Left lung (tissue), 4 donors: ENCODE measurements at regions not wholly inside any gene's neighbourhood (a gene's known extent, or its start where the extent isn't known, plus 50 kb on each side); places are given as distances from the start of the nearest gene placed in this dataset.

Source experiments
- ATAC-seq: fragments of 200-7000 bp; cut with Tn5 transposase; one replicate; pipeline ENCODE4 v1.9.1; 2020; ENCODE audit warnings: moderate library complexity
- DNase-seq, 4 donors: peaks; one replicate each; pipeline ENCODE4 v3.0.0-alpha.2; 2013 to 2020
- H3K27ac ChIP-seq, 2 donors: fragments of 200-600 bp; sonication (generic) in 1 of 2; one replicate each; pipeline versions ENCODE4 v1.5.0 to v1.8.0; 2020 to 2021
- H3K27me3 ChIP-seq, 2 donors: fragments of 200-600 bp; sonication (generic) in 1 of 2; one replicate each; pipeline versions ENCODE4 v1.5.0 to v1.8.0; 2020 to 2021
- H3K36me3 ChIP-seq, 2 donors: fragments of 200-600 bp; sonication (generic) in 1 of 2; one replicate each; pipeline versions ENCODE4 v1.5.0 to v1.8.0; 2020 to 2021
- H3K4me1 ChIP-seq, 2 donors: fragments of 200-600 bp; one replicate each; pipeline ENCODE4 v1.8.0; 2021
- H3K4me3 ChIP-seq, 2 donors: fragments of 200-600 bp; sonication (generic) in 1 of 2; one replicate each; pipeline versions ENCODE4 v1.5.0 to v1.8.0; 2020 to 2021; ENCODE audit warnings: mild to moderate bottlenecking in 1 of 2
- H3K9me3 ChIP-seq, 2 donors: fragments of 200-600 bp; sonication (generic) in 1 of 2; one replicate each; pipeline versions ENCODE4 v1.5.0 to v1.8.0; 2020 to 2021
- CTCF ChIP-seq, 2 donors: fragments of 200-600 bp; sonication (generic) in 1 of 2; IDR thresholded peaks; one replicate each; pipeline versions ENCODE4 v1.5.0 to v1.8.0; 2021; ENCODE audit warnings: antibody characterized with exemption in 2 of 2
- intact Hi-C, 2 donors: fragments of 100-400 bp; cut with DNase I; formaldehyde crosslinking; loops; one replicate each; pipeline versions ENCODE4 v1.11.2 to v1.14.2; 2022
- donor health status: DM: no; HTN: yes; CAD: no.
- donor health status: DM: no; HTN: no; CAD: no.

- Histone ChIP-seq H3K27me3 (no peaks in the 10 kb centered on the region), H3K9me3 (no peaks in the 10 kb centered on the region), H3K4me3 (no peak overlapping the region), H3K36me3 (no peaks in the 10 kb centered on the region), H3K27ac (no peak overlapping the region), H3K4me1 (peaks cover 0 to 4% of the 10 kb centered on the region in 2 donors)
- ATAC-seq (no peak), DNase-seq (no peak)
- intact Hi-C loops, result no loop called here
- TF ChIP-seq CTCF (IDR thresholded peaks at IDR 0.05), result no peak
These were observed 321.3 kb downstream of the SIPA1L2 start for GRCh38 chr1:232308616-232309015.

DNA sequence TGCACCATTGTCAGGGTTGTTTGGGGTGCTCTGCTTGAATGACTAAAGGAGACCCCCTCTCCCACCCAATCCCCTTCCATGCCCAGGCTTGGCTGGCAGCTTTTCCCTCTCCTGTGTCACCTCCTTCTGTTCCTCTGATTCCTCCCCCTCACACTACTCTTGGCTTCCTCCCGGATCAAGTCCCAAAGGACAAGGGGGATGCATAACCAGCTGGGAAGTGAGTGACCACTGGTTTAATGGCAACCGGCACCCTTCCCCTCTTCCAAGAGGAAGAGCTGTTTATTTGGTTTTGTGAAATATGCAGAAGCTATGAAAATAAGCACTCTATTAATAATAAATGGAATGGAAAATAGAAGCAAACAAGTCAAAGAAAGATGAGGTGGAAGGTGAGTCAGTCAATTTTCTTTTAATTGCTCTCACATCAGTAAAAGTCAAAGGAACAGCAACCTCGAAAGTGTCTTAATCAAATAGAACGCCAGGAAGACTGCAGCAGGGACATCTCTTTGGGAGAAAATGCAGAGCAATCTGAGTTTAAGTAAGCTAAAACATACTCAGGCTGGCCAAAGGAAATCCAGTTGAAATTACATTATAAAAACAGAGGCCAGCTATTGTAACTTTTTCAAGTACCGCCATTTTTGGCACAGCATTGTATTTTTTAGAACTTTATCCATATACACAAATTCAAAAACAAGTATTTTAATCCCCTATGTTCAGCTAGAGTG, 322.5 kb downstream of the SIPA1L2 start:
- Histone ChIP-seq H3K9me3 (no peaks in the 10 kb centered on the region), H3K27ac (no peak overlapping the region), H3K36me3 (no peaks in the 10 kb centered on the region), H3K4me3 (no peak overlapping the region), H3K4me1 (peaks cover 0 to 4% of the 10 kb centered on the region in 2 donors), H3K27me3 (no peaks in the 10 kb centered on the region)
- intact Hi-C loops, result no loop called here
- no peak for TF ChIP-seq CTCF (IDR thresholded peaks at IDR 0.05)
- ATAC-seq (no peak), DNase-seq (peak in 2 of 4 donors; percentile 85)

DNA sequence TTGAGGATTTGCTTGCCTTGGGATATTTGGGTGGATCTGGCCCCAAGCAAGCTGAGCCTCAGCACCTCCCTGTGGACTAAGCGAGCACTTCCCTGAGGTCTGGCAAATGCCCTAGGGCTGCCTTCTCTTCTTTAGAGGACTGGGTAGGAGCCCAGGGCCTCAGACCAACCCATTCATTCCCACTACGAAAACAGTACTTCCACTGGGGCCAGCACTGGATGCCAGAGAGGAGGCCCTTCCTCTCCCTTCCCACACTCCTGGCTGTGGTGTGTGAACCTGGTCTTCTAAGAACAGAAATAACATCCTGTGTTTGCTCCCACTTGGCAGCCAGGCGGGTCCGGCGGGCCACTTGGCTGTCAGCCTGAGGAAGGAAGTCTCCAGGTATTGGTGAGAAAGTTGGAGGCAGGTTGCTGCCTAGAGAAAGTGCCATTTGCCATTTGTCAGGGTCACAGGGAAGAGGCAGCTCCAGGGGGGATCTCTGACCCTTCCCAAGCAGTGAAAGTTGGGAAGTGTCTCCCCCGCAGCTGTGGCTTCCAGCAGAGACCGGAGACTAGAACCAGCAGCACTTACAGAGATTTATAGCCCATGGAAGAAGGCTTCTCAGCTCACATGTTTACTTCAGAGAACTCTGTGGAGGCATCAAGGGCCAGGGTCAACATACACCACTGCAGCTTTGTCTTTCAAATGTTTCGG, 323.5 kb downstream of the SIPA1L2 start:
- no peaks in the 10 kb centered on the region for H3K36me3 ChIP-seq
- peak; percentile 61 for ATAC-seq
- H3K9me3 ChIP-seq, result no peaks in the 10 kb centered on the region
- TF ChIP-seq CTCF (IDR thresholded peaks at IDR 0.05), result no peak
- H3K27me3 ChIP-seq, result peaks cover 0 to 4% of the 10 kb centered on the region in 2 donors
- intact Hi-C loops, result no loop called here
- no peak overlapping the region for H3K4me3 ChIP-seq
- DNase-seq, result peak in 2 of 4 donors; percentile 25 to 70
- H3K4me1 ChIP-seq, result peaks cover 0 to 4% of the 10 kb centered on the region in 2 donors
- no peak overlapping the region for H3K27ac ChIP-seq

DNA sequence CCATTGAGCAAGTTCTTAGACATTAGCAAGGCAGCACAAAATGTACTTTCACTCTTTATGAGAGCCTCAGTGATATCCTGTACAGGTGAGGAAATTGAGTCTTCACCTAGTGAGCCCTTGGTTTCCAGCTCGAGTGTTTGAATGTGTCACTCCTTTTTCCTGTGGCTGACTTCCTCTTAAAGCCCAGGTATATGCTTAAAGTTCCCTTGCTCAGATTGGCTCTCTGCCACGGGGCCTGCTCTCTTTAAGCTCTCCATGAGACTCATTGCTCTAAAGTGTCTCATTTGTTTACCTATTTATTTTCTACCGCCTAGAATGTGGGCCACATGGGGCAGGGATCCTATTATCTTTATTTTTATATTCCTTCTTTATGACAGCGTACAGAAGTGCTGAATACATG, 324.9 kb downstream of the SIPA1L2 start:
- Histone ChIP-seq H3K27me3 (peaks cover 0 to 4% of the 10 kb centered on the region in 2 donors), H3K36me3 (no peaks in the 10 kb centered on the region), H3K9me3 (no peaks in the 10 kb centered on the region), H3K4me1 (peaks cover 0 to 4% of the 10 kb centered on the region in 2 donors), H3K27ac (no peak overlapping the region), H3K4me3 (no peak overlapping the region)
- intact Hi-C loops, result no loop called here
- ATAC-seq (peak; percentile 63), DNase-seq (peak in 1 of 4 donors; percentile 46)
- no peak for TF ChIP-seq CTCF (IDR thresholded peaks at IDR 0.05)

GRCh38 chr1:232303222-232303620, 326.7 kb downstream of the SIPA1L2 start:
- intact Hi-C loops, result no loop called here
- H3K9me3 ChIP-seq, result no peaks in the 10 kb centered on the region
- H3K4me3 ChIP-seq, result no peak overlapping the region
- no peak for TF ChIP-seq CTCF (IDR thresholded peaks at IDR 0.05)
- H3K27me3 ChIP-seq, result peaks cover 0 to 4% of the 10 kb centered on the region in 2 donors
- DNase-seq, result no peak
- ATAC-seq, result no peak
- H3K4me1 ChIP-seq, result peaks cover 0 to 4% of the 10 kb centered on the region in 2 donors
- H3K36me3 ChIP-seq, result no peaks in the 10 kb centered on the region
- no peak overlapping the region for H3K27ac ChIP-seq
